ENCODE measurements at regions not wholly inside any gene's neighbourhood (a gene's known extent, or its start where the extent isn't known, plus 50 kb on each side); places are given as distances from the start of the nearest gene placed in this dataset.
"Not testable (repeated sequence)": the region's sequence is repeated elsewhere in the genome, so short reads cannot be mapped to it uniquely, and the experiment has no call there.

DNA sequence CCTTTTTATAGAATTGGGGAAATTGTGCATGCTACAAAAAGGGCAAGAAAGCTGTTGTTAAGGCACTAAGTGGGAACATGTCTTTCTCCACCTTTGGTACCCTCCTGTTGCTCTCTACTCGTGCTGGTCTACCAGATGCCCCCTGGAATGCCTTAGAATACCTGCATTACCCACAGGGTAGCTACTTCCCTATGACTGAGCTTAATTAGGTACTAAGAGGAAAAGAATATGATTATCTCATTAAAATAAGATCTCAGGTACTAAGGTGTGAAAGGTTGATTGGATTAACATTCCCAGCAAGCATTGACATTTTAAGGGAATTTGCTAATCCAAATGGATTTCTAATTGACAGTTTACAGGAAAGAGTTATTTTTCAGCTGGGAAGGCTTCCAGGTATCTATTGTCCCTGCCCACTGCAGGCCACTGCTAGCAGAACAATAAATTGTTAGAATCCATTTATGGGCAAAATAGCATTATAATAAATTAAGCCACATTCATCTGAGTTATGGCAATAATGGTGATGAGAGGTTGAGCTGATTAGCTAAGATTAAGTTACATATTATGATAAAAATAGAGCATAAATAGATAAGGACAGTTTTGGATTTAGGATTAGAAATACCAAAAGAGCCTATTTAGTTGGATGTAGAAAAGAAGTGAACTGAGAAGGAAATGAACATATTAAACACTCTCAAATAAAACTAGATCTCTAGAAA, 67.8 kb upstream of the GRIP1 start:
- Histone ChIP-seq H3K27ac (no peak overlapping the region), H3K9me3 (no peaks in the 10 kb centered on the region), H3K27me3 (no peaks in the 10 kb centered on the region), H3K4me3 (no peak overlapping the region), H3K4me1 (no peaks in the 10 kb centered on the region), H3K36me3 (no peaks in the 10 kb centered on the region)
- no peak for DNase-seq
- TF ChIP-seq, protein P1, sequence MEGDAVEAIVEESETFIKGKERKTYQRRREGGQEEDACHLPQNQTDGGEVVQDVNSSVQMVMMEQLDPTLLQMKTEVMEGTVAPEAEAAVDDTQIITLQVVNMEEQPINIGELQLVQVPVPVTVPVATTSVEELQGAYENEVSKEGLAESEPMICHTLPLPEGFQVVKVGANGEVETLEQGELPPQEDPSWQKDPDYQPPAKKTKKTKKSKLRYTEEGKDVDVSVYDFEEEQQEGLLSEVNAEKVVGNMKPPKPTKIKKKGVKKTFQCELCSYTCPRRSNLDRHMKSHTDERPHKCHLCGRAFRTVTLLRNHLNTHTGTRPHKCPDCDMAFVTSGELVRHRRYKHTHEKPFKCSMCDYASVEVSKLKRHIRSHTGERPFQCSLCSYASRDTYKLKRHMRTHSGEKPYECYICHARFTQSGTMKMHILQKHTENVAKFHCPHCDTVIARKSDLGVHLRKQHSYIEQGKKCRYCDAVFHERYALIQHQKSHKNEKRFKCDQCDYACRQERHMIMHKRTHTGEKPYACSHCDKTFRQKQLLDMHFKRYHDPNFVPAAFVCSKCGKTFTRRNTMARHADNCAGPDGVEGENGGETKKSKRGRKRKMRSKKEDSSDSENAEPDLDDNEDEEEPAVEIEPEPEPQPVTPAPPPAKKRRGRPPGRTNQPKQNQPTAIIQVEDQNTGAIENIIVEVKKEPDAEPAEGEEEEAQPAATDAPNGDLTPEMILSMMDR (IDR thresholded peaks at IDR 0.05) = no peak
- TF ChIP-seq POLR2A (IDR thresholded peaks at IDR 0.05) = no peak

DNA sequence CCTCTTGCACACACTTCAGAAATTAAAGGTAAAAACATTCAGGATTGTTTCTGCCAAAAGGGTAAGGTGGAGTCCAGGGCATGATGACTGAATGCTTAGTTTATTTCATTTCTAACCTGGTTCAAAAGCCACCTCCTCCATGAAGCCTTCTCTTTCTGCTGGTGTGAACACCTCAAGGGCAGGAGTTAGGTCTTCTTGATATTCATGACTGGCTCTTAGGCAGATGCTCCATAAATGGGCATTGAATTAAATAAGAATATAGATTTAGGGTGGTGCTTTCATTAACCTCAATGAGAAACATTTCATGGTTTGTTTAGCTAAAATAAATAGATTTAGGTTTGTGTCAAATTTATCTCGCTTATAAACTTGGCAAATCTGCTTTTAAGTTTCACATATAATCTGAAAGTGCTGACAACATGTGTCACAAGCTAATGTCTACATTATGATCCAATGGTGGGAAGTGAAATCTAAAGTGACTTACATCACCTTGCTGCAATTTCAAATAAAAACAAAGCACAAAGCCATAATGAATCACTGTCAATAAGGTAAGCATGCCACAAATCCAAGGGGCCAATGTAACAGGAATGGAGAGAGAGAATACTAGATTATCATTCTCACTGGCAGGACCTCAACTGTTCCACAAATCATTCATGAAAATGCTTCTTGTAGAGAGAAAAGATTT, 72.7 kb upstream of the GRIP1 start:
- no peaks in the 10 kb centered on the region for H3K27me3 ChIP-seq

DNA sequence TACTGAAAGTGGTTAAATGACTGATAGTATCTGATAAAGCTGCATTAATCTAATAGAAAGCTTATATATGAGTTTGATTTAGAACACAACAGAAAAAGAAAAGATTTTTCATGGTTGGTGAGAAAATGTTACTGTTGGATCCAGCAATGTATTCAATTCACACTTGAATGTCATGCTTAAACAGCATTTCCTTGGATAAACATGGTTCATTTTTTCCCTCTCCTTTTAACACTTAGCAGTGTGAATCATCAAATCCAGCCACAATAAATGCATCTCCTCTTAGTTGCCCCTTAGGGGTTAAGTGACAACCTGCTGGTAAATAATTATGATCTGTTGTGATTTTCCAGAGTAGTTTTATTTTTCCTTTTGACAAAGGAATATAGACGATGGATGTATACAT, 74.9 kb upstream of the GRIP1 start:
- no peaks in the 10 kb centered on the region for H3K9me3 ChIP-seq
- no peaks in the 10 kb centered on the region for H3K4me1 ChIP-seq
- no peak overlapping the region for H3K27ac ChIP-seq
- H3K36me3 ChIP-seq = no peaks in the 10 kb centered on the region
- no peaks in the 10 kb centered on the region for H3K27me3 ChIP-seq
- TF ChIP-seq POLR2A (IDR thresholded peaks at IDR 0.05) = no peak
- TF ChIP-seq, protein P1 (IDR thresholded peaks at IDR 0.05) = no peak
- DNase-seq = no peak
- no peak overlapping the region for H3K4me3 ChIP-seq

More for the DNA sequence above, 72.7 kb upstream of the GRIP1 start:
- no peak overlapping the region for H3K4me3 ChIP-seq
- no peak for DNase-seq
- H3K4me1 ChIP-seq = no peaks in the 10 kb centered on the region
- H3K36me3 ChIP-seq = no peaks in the 10 kb centered on the region
- no peak overlapping the region for H3K27ac ChIP-seq
- H3K9me3 ChIP-seq = no peaks in the 10 kb centered on the region
- no peak for TF ChIP-seq POLR2A (IDR thresholded peaks at IDR 0.05)
- TF ChIP-seq, protein P1 (IDR thresholded peaks at IDR 0.05) = no peak

DNA sequence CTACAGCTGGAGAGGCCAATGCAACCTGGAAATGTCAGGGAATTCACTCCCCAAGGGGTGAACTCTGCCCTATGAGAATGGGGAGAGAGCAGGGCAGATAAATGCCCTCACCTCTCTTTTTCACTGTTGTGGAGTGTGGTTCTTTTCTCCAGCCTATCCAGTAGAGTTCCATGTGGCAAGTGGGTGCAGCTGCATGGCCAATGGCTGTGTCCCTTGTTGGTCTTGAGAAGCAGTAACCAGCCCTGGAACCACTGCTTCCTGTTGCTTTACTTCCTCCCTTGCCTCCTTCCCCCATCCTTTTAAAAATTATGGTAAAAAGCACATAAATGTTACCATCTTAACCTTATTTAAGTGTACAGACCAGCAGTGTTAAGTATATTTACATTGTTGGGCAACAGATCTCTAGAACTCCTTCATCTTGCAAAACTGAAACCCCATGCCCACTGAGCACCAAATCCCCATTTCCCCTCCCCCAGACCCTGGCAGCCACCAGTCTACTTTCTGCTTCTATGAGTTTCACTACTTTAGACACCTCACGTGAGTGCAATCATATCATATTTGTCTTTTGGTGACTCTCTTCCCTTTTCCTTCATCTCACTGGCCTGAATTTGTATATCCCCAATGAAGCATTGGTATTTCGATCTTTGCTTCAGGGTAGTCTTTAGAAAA, 77.0 kb upstream of the GRIP1 start:
- no peak for TF ChIP-seq POLR2A (IDR thresholded peaks at IDR 0.05)
- H3K27me3 ChIP-seq = no peaks in the 10 kb centered on the region
- H3K27ac ChIP-seq = no peak overlapping the region
- H3K4me1 ChIP-seq = no peaks in the 10 kb centered on the region
- H3K9me3 ChIP-seq = no peaks in the 10 kb centered on the region
- DNase-seq = no peak
- no peak overlapping the region for H3K4me3 ChIP-seq
- no peaks in the 10 kb centered on the region for H3K36me3 ChIP-seq

DNA sequence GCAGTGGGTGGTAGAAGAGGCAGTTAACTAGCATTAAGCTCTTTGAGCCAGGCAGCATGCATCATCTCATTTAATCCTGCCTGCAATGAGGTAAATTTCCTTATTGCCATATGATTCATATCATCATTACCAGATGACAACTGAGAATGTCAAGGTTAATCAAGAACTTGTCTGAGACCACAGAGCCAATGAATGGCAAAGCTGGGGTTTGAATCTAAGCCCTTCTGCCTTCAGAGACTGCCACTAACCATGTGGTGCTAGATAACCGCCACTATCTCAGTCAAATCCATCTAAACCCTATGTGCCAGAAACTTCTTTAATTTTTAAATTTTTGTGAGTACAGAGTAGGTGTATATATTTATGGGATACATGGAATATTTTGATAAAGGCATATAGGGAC, 77.8 kb upstream of the GRIP1 start:
- Histone ChIP-seq H3K36me3 (no peaks in the 10 kb centered on the region), H3K9me3 (no peaks in the 10 kb centered on the region), H3K27me3 (no peaks in the 10 kb centered on the region), H3K4me1 (no peaks in the 10 kb centered on the region), H3K27ac (no peak overlapping the region), H3K4me3 (no peak overlapping the region)
- no peak for DNase-seq
- TF ChIP-seq, protein P1 (IDR thresholded peaks at IDR 0.05) = no peak
- no peak for TF ChIP-seq POLR2A (IDR thresholded peaks at IDR 0.05)

DNA sequence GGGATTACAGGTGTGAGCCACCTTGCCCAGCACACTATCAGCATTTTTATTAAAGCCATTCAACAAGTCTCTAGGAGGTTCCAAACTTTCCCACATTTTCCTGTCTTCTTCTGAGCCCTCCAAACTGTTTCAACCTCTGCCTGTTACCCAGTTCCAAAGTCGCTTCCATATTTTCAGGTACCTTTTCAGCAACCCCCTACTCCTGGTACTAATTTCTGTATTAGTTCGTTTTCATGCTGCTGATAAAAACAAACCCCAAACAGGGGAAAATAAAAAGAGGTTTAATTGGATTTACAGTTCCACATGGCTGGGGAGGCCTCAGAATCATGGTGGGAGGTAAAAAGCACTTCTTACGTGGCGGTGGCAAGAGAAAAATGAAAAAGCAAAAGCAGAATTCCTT, 81.2 kb upstream of the GRIP1 start:
- H3K4me1 ChIP-seq, DNase-seq, H3K36me3 ChIP-seq, H3K4me3 ChIP-seq, H3K27me3 ChIP-seq, H3K9me3 ChIP-seq, H3K27ac ChIP-seq: not testable (repeated sequence)

All from Peyer's patch (tissue), 4 donors.